Endodermal cell (in vitro differentiated cells): ENCODE measurements at regions not wholly inside any gene's neighbourhood (a gene's known extent, or its start where the extent isn't known, plus 50 kb on each side); places are given as distances from the start of the nearest gene placed in this dataset.

Experiments
- DNase-seq: peaks from one replicate; pipeline ENCODE4 v3.0.0-alpha.2; 2017
- H3K27ac ChIP-seq: 2 replicates; pipeline ENCODE4 v1.5.1; 2013; ENCODE audit warnings: mild to moderate bottlenecking, low read depth, low read length, moderate library complexity
- H3K27me3 ChIP-seq: 2 replicates; pipeline ENCODE4 v1.6.1; 2013; ENCODE audit warnings: mild to moderate bottlenecking, low read length, moderate library complexity; ENCODE audit not compliant: insufficient read depth, control insufficient read depth, poor library complexity, severe bottlenecking
- H3K36me3 ChIP-seq: 2 replicates; pipeline ENCODE4 v1.7.0; 2013; ENCODE audit warnings: mild to moderate bottlenecking, low read length, moderate library complexity; ENCODE audit not compliant: control insufficient read depth, insufficient read depth
- H3K4me1 ChIP-seq: one replicate; pipeline ENCODE4 v1.7.0; 2013; ENCODE audit warnings: low read length; ENCODE audit not compliant: control insufficient read depth, insufficient read depth
- H3K4me3 ChIP-seq: 2 replicates; pipeline ENCODE4 v1.5.1; 2013; ENCODE audit warnings: mild to moderate bottlenecking, low read length, moderate library complexity
- H3K9ac ChIP-seq: 2 replicates; pipeline ENCODE4 v1.6.1; 2013; ENCODE audit warnings: mild to moderate bottlenecking, low read length, moderate library complexity; ENCODE audit not compliant: poor library complexity, severe bottlenecking; ENCODE audit errors: extremely low read depth
- H3K9me3 ChIP-seq: 2 replicates; pipeline ENCODE4 v1.6.1; 2013; ENCODE audit warnings: mild to moderate bottlenecking, low read length, moderate library complexity; ENCODE audit not compliant: control insufficient read depth
- H3K27ac Mint-ChIP-seq: 2 replicates; pipeline ENCODE4 v1.8.0; 2020; ENCODE audit warnings: mixed read lengths
- H3K27me3 Mint-ChIP-seq: 2 replicates; pipeline ENCODE4 v1.8.0; 2021; ENCODE audit warnings: mild to moderate bottlenecking, mixed read lengths; ENCODE audit not compliant: insufficient read depth
- H3K36me3 Mint-ChIP-seq: 2 replicates; pipeline ENCODE4 v1.8.0; 2020; ENCODE audit warnings: low read depth, mixed read lengths
- H3K4me1 Mint-ChIP-seq: 2 replicates; pipeline ENCODE4 v1.8.0; 2020; ENCODE audit warnings: mixed read lengths
- H3K4me3 Mint-ChIP-seq: 2 replicates; pipeline ENCODE4 v1.8.0; 2020; ENCODE audit warnings: mild to moderate bottlenecking, moderate library complexity, mixed read lengths
- H3K9me3 Mint-ChIP-seq: 2 replicates; pipeline ENCODE4 v1.8.0; 2020; ENCODE audit warnings: mild to moderate bottlenecking, mixed read lengths
- CTCF ChIP-seq: fragments of 200-600 bp; sonication (generic); conservative IDR thresholded peaks from 2 replicates; pipeline ENCODE4 v1.5.0; 2021; ENCODE audit warnings: antibody characterized with exemption, mild to moderate bottlenecking
- WGBS, 2 experiments: methylation state at CpG; one replicate each; pipeline versions ENCODE4 v1.1.5 to v1.1.7; 2013; ENCODE audit warnings: missing lambda C conversion rate in 2 of 2, mixed read lengths in 1 of 2; ENCODE audit not compliant: insufficient coverage in 1 of 2, insufficient read length in 1 of 2; 5-methylcytosine and 5-hydroxymethylcytosine counted together

- H3K4me1 Mint-ChIP-seq, result no peaks in the 10 kb centered on the region
- Histone ChIP-seq H3K4me3 (no peak overlapping the region), H3K9ac (no peak overlapping the region), H3K4me1 (no peaks in the 10 kb centered on the region), H3K27ac (no peak overlapping the region), H3K27me3 (no peaks in the 10 kb centered on the region), H3K36me3 (no peaks in the 10 kb centered on the region), H3K9me3 (no peaks in the 10 kb centered on the region)
- no peak overlapping the region for H3K27ac Mint-ChIP-seq
- H3K9me3 Mint-ChIP-seq, result no peaks in the 10 kb centered on the region
- DNase-seq, result no peak
- TF ChIP-seq CTCF, result no peak
- H3K36me3 Mint-ChIP-seq, result no peaks in the 10 kb centered on the region
- H3K4me3 Mint-ChIP-seq, result no peak overlapping the region
- H3K27me3 Mint-ChIP-seq, result no peaks in the 10 kb centered on the region
- WGBS, 2 experiments, result 91% methylated on average over 7 to 10 of the region's 10 CpGs
Observed at GRCh38 chr5:159658266-159658925, 257.9 kb upstream of the ADRA1B start.

GRCh38 chr5:159660401-159660800 lies 255.9 kb upstream of the ADRA1B start:
- no peaks in the 10 kb centered on the region for H3K9me3 ChIP-seq
- no peaks in the 10 kb centered on the region for H3K27me3 ChIP-seq
- H3K27ac ChIP-seq, result no peak overlapping the region
- H3K9ac ChIP-seq, result no peak overlapping the region
- H3K36me3 Mint-ChIP-seq, result no peaks in the 10 kb centered on the region
- no peak for DNase-seq
- 77 to 84% methylated on average over 1 to 2 of the region's 2 CpGs for WGBS, 2 experiments
- TF ChIP-seq CTCF, result no peak
- no peaks in the 10 kb centered on the region for H3K27me3 Mint-ChIP-seq
- no peaks in the 10 kb centered on the region for H3K4me1 ChIP-seq
- no peaks in the 10 kb centered on the region for H3K4me1 Mint-ChIP-seq
- no peak overlapping the region for H3K4me3 Mint-ChIP-seq
- no peaks in the 10 kb centered on the region for H3K9me3 Mint-ChIP-seq
- H3K4me3 ChIP-seq, result no peak overlapping the region
- H3K36me3 ChIP-seq, result no peaks in the 10 kb centered on the region
- no peak overlapping the region for H3K27ac Mint-ChIP-seq

- no peak overlapping the region for H3K27ac ChIP-seq
- 93 to 96% methylated on average over 1 of the region's 1 CpG for WGBS, 2 experiments
- no peaks in the 10 kb centered on the region for H3K36me3 Mint-ChIP-seq
Observed at GRCh38 chr5:159663986-159664385, 252.3 kb upstream of the ADRA1B start.

More at GRCh38 chr5:159663986-159664385, 252.3 kb upstream of the ADRA1B start:
- no peak for TF ChIP-seq CTCF
- H3K36me3 ChIP-seq, result no peaks in the 10 kb centered on the region
- H3K9ac ChIP-seq, result no peak overlapping the region
- DNase-seq, result no peak
- no peaks in the 10 kb centered on the region for H3K27me3 ChIP-seq
- Mint-ChIP-seq H3K27ac (no peak overlapping the region), H3K4me1 (no peaks in the 10 kb centered on the region), H3K27me3 (no peaks in the 10 kb centered on the region), H3K9me3 (no peaks in the 10 kb centered on the region), H3K4me3 (no peak overlapping the region)
- no peak overlapping the region for H3K4me3 ChIP-seq
- H3K4me1 ChIP-seq, result no peaks in the 10 kb centered on the region
- H3K9me3 ChIP-seq, result no peaks in the 10 kb centered on the region
